Effector CD8-positive, alpha-beta T cell (primary cell): ENCODE measurements at regions not wholly inside any gene's neighbourhood (a gene's known extent, or its start where the extent isn't known, plus 50 kb on each side); places are given as distances from the start of the nearest gene placed in this dataset.
"Not testable (repeated sequence)": the region's sequence is repeated elsewhere in the genome, so short reads cannot be mapped to it uniquely, and the experiment has no call there.

Experiments used
- DNase-seq: peaks from one replicate; lab custom pipeline; 2025; lab: John Stamatoyannopoulos, UW

GRCh38 chr16:85514598-85515318, 98.4 kb upstream of the GSE1 start:
- DNase-seq, result no peak

GRCh38 chr16:85515319-85515745, 97.8 kb upstream of the GSE1 start:
- DNase-seq, result no peak

- DNase-seq, result no peak
Measured at GRCh38 chr16:85515830-85516397, 97.2 kb upstream of the GSE1 start.

- no peak for DNase-seq
Measured at GRCh38 chr16:85517154-85517553, 96.0 kb upstream of the GSE1 start.

- DNase-seq, result no peak
Measured at GRCh38 chr16:85517563-85518179, 95.5 kb upstream of the GSE1 start.

GRCh38 chr16:85518398-85519049, 94.6 kb upstream of the GSE1 start:
- DNase-seq, result no peak

GRCh38 chr16:85519050-85519440, 94.1 kb upstream of the GSE1 start:
- not testable (repeated sequence) for DNase-seq

GRCh38 chr16:85519540-85520231, 93.4 kb upstream of the GSE1 start:
- DNase-seq, result no peak

GRCh38 chr16:85520853-85521521, 92.1 kb upstream of the GSE1 start:
- no peak for DNase-seq

GRCh38 chr16:85521552-85522307, 91.4 kb upstream of the GSE1 start:
- no peak for DNase-seq

- no peak for DNase-seq
Measured at GRCh38 chr16:85522308-85522841, 90.7 kb upstream of the GSE1 start.

- DNase-seq, result no peak
Measured at GRCh38 chr16:85522842-85523601, 90.1 kb upstream of the GSE1 start.

- no peak for DNase-seq
Measured at GRCh38 chr16:85523602-85524364, 89.3 kb upstream of the GSE1 start.

GRCh38 chr16:85524365-85524629, 88.8 kb upstream of the GSE1 start:
- no peak for DNase-seq

GRCh38 chr16:85524630-85525419, 88.3 kb upstream of the GSE1 start:
- no peak for DNase-seq

GRCh38 chr16:85525420-85526184, 87.5 kb upstream of the GSE1 start:
- no peak for DNase-seq

GRCh38 chr16:85526185-85526974, 86.7 kb upstream of the GSE1 start:
- DNase-seq, result no peak
